Neural cell (in vitro differentiated cells): ENCODE measurements at regions not wholly inside any gene's neighbourhood (a gene's known extent, or its start where the extent isn't known, plus 50 kb on each side); places are given as distances from the start of the nearest gene placed in this dataset.

ENCODE experiments used
- EP300 ChIP-seq: fragments of 450-650 bp; conservative IDR thresholded peaks from 2 replicates; pipeline ENCODE4 v1.6.1; 2014; ENCODE audit warnings: antibody characterized with exemption, mild to moderate bottlenecking, moderate library complexity; ENCODE audit not compliant: poor library complexity, severe bottlenecking
- EZH2 ChIP-seq: fragments of 200-600, 300-800 bp; shearing (Covaris generic), sonication (generic); IDR thresholded peaks from 2 replicates; pipeline ENCODE4 v1.6.1; 2014; ENCODE audit warnings: antibody characterized with exemption, low read length, borderline replicate concordance, mild to moderate bottlenecking; ENCODE audit not compliant: insufficient read depth, poor library complexity, severe bottlenecking
- MXI1 ChIP-seq: fragments of 450-650 bp; conservative IDR thresholded peaks from 2 replicates; pipeline ENCODE4 v1.6.1; 2014; ENCODE audit warnings: antibody characterized with exemption, mild to moderate bottlenecking; ENCODE audit not compliant: poor library complexity, severe bottlenecking
- POLR2AphosphoS5 ChIP-seq: IDR thresholded peaks from 2 replicates; pipeline ENCODE4 v1.6.1; 2012
- TF ChIP-seq, protein P1 (sequence below): fragments of 450-650 bp; IDR thresholded peaks from 2 replicates; pipeline ENCODE4 v1.5.1; 2014; ENCODE audit warnings: antibody characterized with exemption, mild to moderate bottlenecking, moderate library complexity; ENCODE audit not compliant: poor library complexity, severe bottlenecking

GRCh38 chr11:23696688-23697415 lies 800.0 kb upstream of the LUZP2 start:
- no peak for TF ChIP-seq EZH2
- TF ChIP-seq, protein P1, sequence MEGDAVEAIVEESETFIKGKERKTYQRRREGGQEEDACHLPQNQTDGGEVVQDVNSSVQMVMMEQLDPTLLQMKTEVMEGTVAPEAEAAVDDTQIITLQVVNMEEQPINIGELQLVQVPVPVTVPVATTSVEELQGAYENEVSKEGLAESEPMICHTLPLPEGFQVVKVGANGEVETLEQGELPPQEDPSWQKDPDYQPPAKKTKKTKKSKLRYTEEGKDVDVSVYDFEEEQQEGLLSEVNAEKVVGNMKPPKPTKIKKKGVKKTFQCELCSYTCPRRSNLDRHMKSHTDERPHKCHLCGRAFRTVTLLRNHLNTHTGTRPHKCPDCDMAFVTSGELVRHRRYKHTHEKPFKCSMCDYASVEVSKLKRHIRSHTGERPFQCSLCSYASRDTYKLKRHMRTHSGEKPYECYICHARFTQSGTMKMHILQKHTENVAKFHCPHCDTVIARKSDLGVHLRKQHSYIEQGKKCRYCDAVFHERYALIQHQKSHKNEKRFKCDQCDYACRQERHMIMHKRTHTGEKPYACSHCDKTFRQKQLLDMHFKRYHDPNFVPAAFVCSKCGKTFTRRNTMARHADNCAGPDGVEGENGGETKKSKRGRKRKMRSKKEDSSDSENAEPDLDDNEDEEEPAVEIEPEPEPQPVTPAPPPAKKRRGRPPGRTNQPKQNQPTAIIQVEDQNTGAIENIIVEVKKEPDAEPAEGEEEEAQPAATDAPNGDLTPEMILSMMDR = no peak
- TF ChIP-seq MXI1 = no peak
- no peak for TF ChIP-seq EP300
- TF ChIP-seq POLR2AphosphoS5 = no peak
